Type B pancreatic cell (in vitro differentiated cells): ENCODE measurements at regions not wholly inside any gene's neighbourhood (a gene's known extent, or its start where the extent isn't known, plus 50 kb on each side); places are given as distances from the start of the nearest gene placed in this dataset.

Experiments
- DNase-seq: peaks from one replicate; pipeline ENCODE4 v3.0.0; 2021; ENCODE audit warnings: mixed read lengths; ENCODE audit not compliant: unreplicated experiment; ENCODE audit errors: extremely low spot score
- H3K27ac Mint-ChIP-seq: 2 replicates; pipeline ENCODE4 v1.8.0; 2021; ENCODE audit warnings: mild to moderate bottlenecking, mixed read lengths
- H3K27me3 Mint-ChIP-seq: 2 replicates; pipeline ENCODE4 v1.8.0; 2021; ENCODE audit warnings: mixed read lengths
- H3K36me3 Mint-ChIP-seq: 2 replicates; pipeline ENCODE4 v1.8.0; 2021; ENCODE audit warnings: mixed read lengths
- H3K4me1 Mint-ChIP-seq: one replicate; pipeline ENCODE4 v1.8.0; 2021; ENCODE audit warnings: mixed read lengths; ENCODE audit not compliant: unreplicated experiment
- H3K4me3 Mint-ChIP-seq: 2 replicates; pipeline ENCODE4 v1.8.0; 2021; ENCODE audit warnings: mild to moderate bottlenecking, mixed read lengths
- H3K9me3 Mint-ChIP-seq: 2 replicates; pipeline ENCODE4 v1.8.0; 2021; ENCODE audit warnings: mixed read lengths
- TF ChIP-seq, protein P1 (sequence below): fragments of 200-600 bp; sonication (generic); conservative IDR thresholded peaks from 2 replicates; pipeline ENCODE4 v1.5.0; 2021; ENCODE audit warnings: antibody characterized with exemption, mild to moderate bottlenecking

DNA sequence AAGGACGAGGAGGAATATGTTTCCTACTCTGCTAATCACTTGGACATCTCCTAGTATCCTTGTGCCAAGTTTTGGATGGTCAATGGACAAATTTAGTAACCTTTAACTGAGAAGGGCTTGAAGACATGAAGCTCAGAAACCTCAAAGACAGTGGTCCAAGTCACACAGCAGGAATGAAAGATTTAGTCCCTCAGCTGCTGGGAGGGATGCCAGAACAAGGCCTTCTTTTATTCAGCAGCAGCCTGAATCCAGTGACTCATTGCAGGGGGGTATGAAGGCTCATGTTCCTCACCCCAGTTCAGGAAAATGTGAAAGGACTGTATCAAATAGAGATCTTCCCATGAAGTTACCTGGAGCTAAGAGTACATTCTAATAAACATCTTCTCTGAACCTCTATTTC, 214.9 kb upstream of the UGT8 start:
- no peak overlapping the region for H3K27ac Mint-ChIP-seq

DNA sequence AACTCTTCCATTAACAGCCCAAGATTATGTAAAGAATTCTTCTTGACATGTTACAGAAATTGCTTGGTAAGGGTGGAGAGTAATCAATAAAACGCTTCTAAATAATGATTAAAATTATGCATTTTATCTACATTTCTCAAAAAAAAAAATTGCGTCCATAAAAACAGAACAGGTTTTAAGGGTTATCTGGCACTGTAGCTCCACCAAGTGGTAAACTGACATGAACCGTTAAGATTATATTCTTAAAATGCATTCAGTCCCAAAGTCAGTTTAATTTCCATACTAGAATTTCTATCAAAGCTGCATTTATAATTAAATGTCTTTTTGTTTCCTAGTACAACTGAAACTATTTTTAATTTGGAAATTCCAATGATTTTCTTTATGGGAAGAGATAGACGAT, 214.0 kb upstream of the UGT8 start:
- Mint-ChIP-seq H3K27ac (no peak overlapping the region), H3K4me1 (no peaks in the 10 kb centered on the region), H3K9me3 (no peaks in the 10 kb centered on the region), H3K36me3 (no peaks in the 10 kb centered on the region), H3K4me3 (no peak overlapping the region), H3K27me3 (peaks cover 3% of the 10 kb centered on the region)
- TF ChIP-seq, protein P1, sequence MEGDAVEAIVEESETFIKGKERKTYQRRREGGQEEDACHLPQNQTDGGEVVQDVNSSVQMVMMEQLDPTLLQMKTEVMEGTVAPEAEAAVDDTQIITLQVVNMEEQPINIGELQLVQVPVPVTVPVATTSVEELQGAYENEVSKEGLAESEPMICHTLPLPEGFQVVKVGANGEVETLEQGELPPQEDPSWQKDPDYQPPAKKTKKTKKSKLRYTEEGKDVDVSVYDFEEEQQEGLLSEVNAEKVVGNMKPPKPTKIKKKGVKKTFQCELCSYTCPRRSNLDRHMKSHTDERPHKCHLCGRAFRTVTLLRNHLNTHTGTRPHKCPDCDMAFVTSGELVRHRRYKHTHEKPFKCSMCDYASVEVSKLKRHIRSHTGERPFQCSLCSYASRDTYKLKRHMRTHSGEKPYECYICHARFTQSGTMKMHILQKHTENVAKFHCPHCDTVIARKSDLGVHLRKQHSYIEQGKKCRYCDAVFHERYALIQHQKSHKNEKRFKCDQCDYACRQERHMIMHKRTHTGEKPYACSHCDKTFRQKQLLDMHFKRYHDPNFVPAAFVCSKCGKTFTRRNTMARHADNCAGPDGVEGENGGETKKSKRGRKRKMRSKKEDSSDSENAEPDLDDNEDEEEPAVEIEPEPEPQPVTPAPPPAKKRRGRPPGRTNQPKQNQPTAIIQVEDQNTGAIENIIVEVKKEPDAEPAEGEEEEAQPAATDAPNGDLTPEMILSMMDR, result peak; percentile 79
- no peak for DNase-seq

More for the DNA sequence above, 214.9 kb upstream of the UGT8 start:
- Mint-ChIP-seq H3K4me3 (no peak overlapping the region), H3K36me3 (no peaks in the 10 kb centered on the region), H3K9me3 (no peaks in the 10 kb centered on the region), H3K4me1 (no peaks in the 10 kb centered on the region), H3K27me3 (no peaks in the 10 kb centered on the region)
- TF ChIP-seq, protein P1, result no peak
- DNase-seq, result no peak

DNA sequence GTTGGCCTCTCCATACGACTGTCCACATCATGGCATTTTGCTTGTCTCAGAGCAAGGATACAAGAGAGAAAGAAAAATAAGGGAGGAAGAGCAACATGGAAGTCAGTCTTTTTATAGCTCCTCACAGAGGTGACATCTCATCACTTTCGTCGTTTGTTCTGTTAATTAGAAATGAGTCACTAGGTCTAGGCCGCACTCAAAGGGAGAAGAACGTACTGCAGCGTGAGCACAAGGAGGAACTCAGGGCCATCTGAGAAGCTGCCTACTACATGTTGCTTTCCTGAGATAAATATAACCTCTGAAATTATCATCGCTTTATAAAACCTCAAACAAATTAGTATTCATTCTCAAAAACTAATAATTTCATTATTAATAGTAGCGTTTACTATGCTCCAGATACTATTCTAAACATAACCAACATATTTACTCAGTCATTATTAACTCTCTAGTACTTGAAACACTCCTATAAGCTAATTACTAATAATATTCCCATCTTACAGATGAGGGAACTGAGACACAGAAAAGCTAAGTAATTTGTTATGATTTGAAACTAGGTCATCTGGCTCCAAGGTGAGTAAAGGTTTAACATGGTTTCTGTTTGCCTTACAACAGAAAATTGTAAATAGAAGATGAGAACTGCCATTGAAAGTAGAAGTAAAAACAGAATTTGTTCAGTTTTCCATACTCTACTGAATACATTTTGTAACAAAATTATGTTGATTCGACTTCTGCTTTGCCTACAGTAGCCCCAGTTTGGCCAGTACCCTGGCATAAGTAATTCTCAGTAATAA, 213.2 kb upstream of the UGT8 start:
- no peak overlapping the region for H3K4me3 Mint-ChIP-seq
- DNase-seq, result no peak
- H3K36me3 Mint-ChIP-seq, result no peaks in the 10 kb centered on the region
- H3K9me3 Mint-ChIP-seq, result no peaks in the 10 kb centered on the region
- H3K4me1 Mint-ChIP-seq, result no peaks in the 10 kb centered on the region
- H3K27ac Mint-ChIP-seq, result no peak overlapping the region
- H3K27me3 Mint-ChIP-seq, result peaks cover 3% of the 10 kb centered on the region
- TF ChIP-seq, protein P1, result no peak

DNA sequence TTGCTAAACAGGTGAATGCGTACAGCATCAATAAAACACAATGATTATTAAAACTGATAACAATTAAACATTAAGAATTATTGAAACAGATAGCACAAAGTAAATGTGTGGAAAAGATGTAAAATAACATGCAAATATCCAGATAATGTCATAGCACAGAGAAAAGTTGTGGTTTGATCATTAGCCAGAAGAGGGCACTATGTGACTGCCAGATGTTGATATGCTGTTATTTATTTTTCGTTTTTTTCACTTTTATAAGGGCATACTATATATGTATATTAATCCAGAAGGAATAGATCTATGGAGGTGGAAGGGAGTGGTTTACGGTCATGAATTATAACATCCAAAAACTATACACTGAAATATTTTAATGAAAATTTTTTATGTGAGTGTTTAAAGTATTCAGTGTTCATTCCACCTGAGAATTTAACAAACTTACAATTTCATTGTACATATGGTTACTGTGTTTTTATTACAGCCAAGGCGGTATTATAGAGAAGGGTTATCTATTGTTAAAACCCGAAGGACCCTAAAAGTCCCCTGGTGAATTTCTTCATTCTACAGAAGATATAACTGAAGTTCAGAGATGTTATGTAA, 211.9 kb upstream of the UGT8 start:
- no peaks in the 10 kb centered on the region for H3K4me1 Mint-ChIP-seq
- H3K4me3 Mint-ChIP-seq, result no peak overlapping the region
- H3K36me3 Mint-ChIP-seq, result no peaks in the 10 kb centered on the region
- H3K27me3 Mint-ChIP-seq, result peaks cover 3% of the 10 kb centered on the region
- TF ChIP-seq, protein P1, result peak; percentile 96
- DNase-seq, result no peak
- H3K9me3 Mint-ChIP-seq, result no peaks in the 10 kb centered on the region
- H3K27ac Mint-ChIP-seq, result no peak overlapping the region

DNA sequence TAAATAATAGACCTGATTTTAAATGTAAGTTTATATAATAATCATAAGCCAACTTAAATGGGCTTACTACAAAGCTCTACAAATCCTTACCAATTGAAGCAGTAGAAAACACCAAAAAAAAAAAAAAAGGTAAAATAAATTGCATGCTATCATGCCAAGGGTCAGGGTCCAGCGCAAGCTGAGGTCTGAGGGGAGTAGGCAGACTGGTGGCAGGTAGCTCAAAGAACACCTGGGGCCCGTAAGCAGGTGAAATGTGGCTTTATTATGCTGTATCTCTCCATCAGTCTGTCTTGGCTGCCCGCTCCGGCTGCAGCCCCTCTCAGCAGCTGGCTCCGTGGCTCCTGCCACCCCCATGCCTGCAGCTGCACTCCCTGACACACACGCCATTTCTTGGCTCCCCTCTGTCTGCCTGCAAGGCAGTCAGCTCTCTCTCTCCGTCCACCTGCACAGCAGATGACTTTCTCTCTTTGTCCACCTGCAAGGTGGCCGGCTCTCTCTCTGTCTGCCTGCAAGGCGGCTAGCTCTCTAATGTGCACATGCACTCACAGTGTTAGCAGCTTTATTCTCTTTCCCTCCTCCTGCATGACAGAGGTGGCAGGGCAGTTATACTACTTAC, 209.4 kb upstream of the UGT8 start:
- Mint-ChIP-seq H3K4me3 (no peak overlapping the region), H3K4me1 (no peaks in the 10 kb centered on the region), H3K9me3 (no peaks in the 10 kb centered on the region), H3K27me3 (peaks cover 3% of the 10 kb centered on the region), H3K27ac (no peak overlapping the region), H3K36me3 (no peaks in the 10 kb centered on the region)
- TF ChIP-seq, protein P1, result no peak
- no peak for DNase-seq
